CD14-positive monocyte (primary cell): ENCODE measurements at regions not wholly inside any gene's neighbourhood (a gene's known extent, or its start where the extent isn't known, plus 50 kb on each side); places are given as distances from the start of the nearest gene placed in this dataset.

Experiments
- DNase-seq, 3 donors: peaks; one replicate each; pipeline ENCODE4 v3.0.0-alpha.2; 2011 to 2022
- H2AFZ ChIP-seq: 2 replicates; pipeline ENCODE4 v1.6.0; 2012; ENCODE audit warnings: mild to moderate bottlenecking, low read depth, low read length, inconsistent platforms; ENCODE audit not compliant: insufficient read depth, poor library complexity, severe bottlenecking
- H3K27ac ChIP-seq, 2 donors: 1 replicate in 1 of 2; 2 replicates in 1 of 2; pipeline ENCODE4 v1.5.1; 2012 to 2013; ENCODE audit warnings: low read length in 2 of 2, control low read depth in 1 of 2, inconsistent platforms in 1 of 2, low read depth in 1 of 2, mild to moderate bottlenecking in 1 of 2
- H3K27me3 ChIP-seq, 2 donors: one replicate each; pipeline versions ENCODE4 v1.6.0 to v1.6.1; 2011 to 2013; ENCODE audit warnings: low read length in 2 of 2; ENCODE audit not compliant: control insufficient read depth in 2 of 2, insufficient read depth in 2 of 2
- H3K36me3 ChIP-seq, 2 donors: replicated peaks in 1 of 2; 1 replicate in 1 of 2; 2 replicates in 1 of 2; pipeline versions ENCODE4 v1.5.1 to v1.6.1; 2012 to 2013; ENCODE audit warnings: low read length in 2 of 2, control low read depth in 1 of 2, inconsistent platforms in 1 of 2, mild to moderate bottlenecking in 1 of 2; ENCODE audit not compliant: insufficient read depth in 2 of 2, control insufficient read depth in 1 of 2
- H3K4me1 ChIP-seq, 2 donors: 1 replicate in 1 of 2; 2 replicates in 1 of 2; pipeline versions ENCODE4 v1.5.1 to v1.6.1; 2012 to 2013; ENCODE audit warnings: low read length in 2 of 2, control low read depth in 1 of 2, inconsistent platforms in 1 of 2, mild to moderate bottlenecking in 1 of 2, moderate library complexity in 1 of 2; ENCODE audit not compliant: insufficient read depth in 2 of 2, control insufficient read depth in 1 of 2
- H3K4me2 ChIP-seq: replicated peaks from 2 replicates; pipeline ENCODE3; 2012; ENCODE audit warnings: low read length, moderate library complexity, mild to moderate bottlenecking; ENCODE audit not compliant: poor library complexity, severe bottlenecking; ENCODE audit errors: extremely low read depth
- H3K4me3 ChIP-seq, 3 experiments: fragments of 200-600 bp in 1 of 3; sonication (generic) in 1 of 3; replicated peaks in 1 of 3; 1 replicate in 2 of 3; 2 replicates in 1 of 3; pipeline ENCODE4 v1.5.1; 2011 to 2013; ENCODE audit warnings: low read length in 3 of 3, mild to moderate bottlenecking in 3 of 3, control low read depth in 2 of 3, low read depth in 2 of 3, inconsistent platforms in 1 of 3, moderate library complexity in 1 of 3
- H3K79me2 ChIP-seq: 2 replicates; pipeline ENCODE4 v1.6.0; 2012; ENCODE audit warnings: mild to moderate bottlenecking, control low read depth, inconsistent platforms, low read length, moderate library complexity; ENCODE audit not compliant: insufficient read depth
- H3K9ac ChIP-seq: 2 replicates; pipeline ENCODE4 v1.6.0; 2017; ENCODE audit warnings: low read length, mild to moderate bottlenecking; ENCODE audit not compliant: insufficient read depth, poor library complexity, severe bottlenecking
- H3K9me3 ChIP-seq, 2 donors: replicated peaks in 1 of 2; 1 replicate in 1 of 2; 2 replicates in 1 of 2; pipeline versions ENCODE4 v1.5.1 to v1.6.1; 2012 to 2013; ENCODE audit warnings: low read length in 2 of 2, control low read depth in 1 of 2; ENCODE audit not compliant: control insufficient read depth in 1 of 2, insufficient read depth in 1 of 2
- H4K20me1 ChIP-seq: 2 replicates; pipeline ENCODE4 v1.6.0; 2012; ENCODE audit warnings: mild to moderate bottlenecking, low read length, control low read depth, moderate library complexity; ENCODE audit not compliant: insufficient read depth
- H3K27ac Mint-ChIP-seq, 7 donors: one replicate each; pipeline ENCODE4 v1.8.0; 2020; ENCODE audit warnings: mild to moderate bottlenecking in 7 of 7, mixed read lengths in 7 of 7, moderate library complexity in 6 of 7, inconsistent platforms in 2 of 7
- H3K27me3 Mint-ChIP-seq, 3 donors: one replicate each; pipeline ENCODE4 v1.8.0; 2021 to 2022; ENCODE audit warnings: low read depth in 3 of 3, mild to moderate bottlenecking in 3 of 3, mixed read lengths in 3 of 3, moderate library complexity in 3 of 3, inconsistent platforms in 1 of 3
- H3K36me3 Mint-ChIP-seq, 2 donors: one replicate each; pipeline ENCODE4 v1.8.0; 2020; ENCODE audit warnings: mixed read lengths in 2 of 2, inconsistent platforms in 1 of 2, mild to moderate bottlenecking in 1 of 2
- H3K4me1 Mint-ChIP-seq: one replicate; pipeline ENCODE4 v1.8.0; 2020; ENCODE audit warnings: mild to moderate bottlenecking, mixed read lengths
- H3K4me3 Mint-ChIP-seq, 2 donors: one replicate each; pipeline ENCODE4 v1.8.0; 2020; ENCODE audit warnings: mild to moderate bottlenecking in 2 of 2, mixed read lengths in 2 of 2, moderate library complexity in 1 of 2
- H3K9me3 Mint-ChIP-seq, 7 donors: one replicate each; pipeline ENCODE4 v1.8.0; 2020 to 2022; ENCODE audit warnings: mixed read lengths in 7 of 7, mild to moderate bottlenecking in 6 of 7, moderate library complexity in 6 of 7, inconsistent platforms in 2 of 7
- CTCF ChIP-seq: fragments of 200-600 bp; IDR thresholded peaks from one replicate; pipeline ENCODE4 v1.8.0; 2022; ENCODE audit warnings: antibody characterized with exemption, mild to moderate bottlenecking
- WGBS: methylation state at CpG from one replicate; pipeline ENCODE4 v1.1.5; 2013; ENCODE audit warnings: missing lambda C conversion rate; ENCODE audit not compliant: insufficient coverage; 5-methylcytosine and 5-hydroxymethylcytosine counted together
- intact Hi-C, 2 donors: fragments of 100-400 bp; cut with micrococcal nuclease; formaldehyde crosslinking; loops; one replicate each; pipeline versions ENCODE4 v1.15.0 to v1.15.1; 2023

DNA sequence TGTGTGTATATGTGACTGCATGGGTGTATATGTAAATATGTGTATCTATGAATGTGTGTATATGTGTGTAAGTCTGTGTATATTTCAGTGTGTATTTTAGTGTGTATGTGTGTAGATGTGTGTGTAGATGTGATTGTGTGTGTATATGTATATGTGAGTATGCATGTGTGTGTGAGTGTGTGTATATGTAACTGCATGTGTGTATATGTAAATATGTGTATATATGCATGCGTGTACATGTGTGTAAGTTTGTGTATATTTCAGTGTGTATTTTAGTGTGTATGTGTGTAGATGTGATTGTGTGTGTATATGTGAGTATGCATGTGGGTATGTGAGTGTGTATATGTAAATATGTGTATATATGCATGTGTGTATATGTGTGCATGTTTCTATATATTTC is 169.9 kb downstream of the MN1 start:
- Histone ChIP-seq H3K36me3 (no peaks in the 10 kb centered on the region), H3K9ac (no peak overlapping the region), H2AFZ (no peak overlapping the region), H3K4me3 (no peak overlapping the region), H3K79me2 (no peaks in the 10 kb centered on the region), H3K27ac (no peak overlapping the region), H3K4me2 (no peak overlapping the region), H3K27me3 (peaks cover 0 to 4% of the 10 kb centered on the region in 2 donors), H3K9me3 (no peaks in the 10 kb centered on the region), H3K4me1 (no peaks in the 10 kb centered on the region), H4K20me1 (no peaks in the 10 kb centered on the region)
- no peak for DNase-seq
- intact Hi-C loops: no loop called here
- H3K27ac Mint-ChIP-seq: no peak overlapping the region
- peaks cover 7 to 12% (median 11%) of the 10 kb centered on the region in 3 donors for H3K27me3 Mint-ChIP-seq
- TF ChIP-seq CTCF: no peak
- H3K36me3 Mint-ChIP-seq: no peaks in the 10 kb centered on the region
- H3K4me1 Mint-ChIP-seq: peaks cover 2% of the 10 kb centered on the region
- no peak overlapping the region for H3K4me3 Mint-ChIP-seq
- H3K9me3 Mint-ChIP-seq: peaks cover 0 to 7% (median 0%) of the 10 kb centered on the region in 7 donors
- 100% methylated on average over 1 of the region's 1 CpG for WGBS

DNA sequence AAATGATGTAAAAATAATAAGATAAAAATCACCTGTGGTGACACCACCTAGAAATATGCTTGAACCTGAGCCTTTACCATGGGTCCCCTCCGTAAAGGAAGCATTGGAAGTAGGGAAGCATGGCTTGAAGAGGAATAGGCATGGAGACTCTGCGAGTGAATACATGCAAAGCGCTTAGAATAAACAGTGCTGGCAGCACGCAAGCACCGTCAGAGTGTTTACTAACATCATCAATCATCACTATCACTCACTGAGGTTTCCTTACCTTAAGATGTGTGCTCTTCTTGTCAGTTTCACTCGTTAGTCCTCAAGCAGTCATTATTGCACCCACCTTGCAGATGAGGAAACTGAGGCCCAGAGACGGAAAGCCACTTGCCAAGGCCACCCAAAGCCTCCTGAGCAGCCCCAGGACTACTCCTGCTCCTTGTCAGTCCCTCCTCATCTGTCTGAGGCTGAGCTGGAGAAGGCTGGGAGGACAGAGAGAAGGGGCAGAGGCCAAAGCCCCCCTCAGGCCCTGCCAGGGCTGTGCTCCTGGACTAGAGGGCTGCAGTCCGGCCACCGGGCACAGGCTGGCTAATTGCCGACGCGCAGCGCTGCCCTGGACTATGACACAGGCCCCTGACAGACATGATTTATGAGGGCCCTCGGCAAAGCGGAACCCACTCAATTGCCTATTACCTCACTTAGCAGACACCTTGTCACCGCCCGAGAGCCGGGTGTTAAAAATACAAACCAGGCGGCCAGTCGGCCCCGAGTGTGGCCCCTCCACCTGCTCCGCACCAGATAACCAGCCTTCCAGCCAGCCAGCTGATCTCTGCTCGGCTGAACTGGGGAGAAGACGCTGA is 168.9 kb downstream of the MN1 start:
- peaks cover 7 to 12% (median 11%) of the 10 kb centered on the region in 3 donors for H3K27me3 Mint-ChIP-seq
- Histone ChIP-seq H3K27me3 (peaks cover 0 to 4% of the 10 kb centered on the region in 2 donors), H2AFZ (peak overlapping the region; percentile 69), H3K4me2 (no peak overlapping the region), H3K4me1 (no peaks in the 10 kb centered on the region), H4K20me1 (no peaks in the 10 kb centered on the region), H3K27ac (no peak overlapping the region), H3K4me3 (no peak overlapping the region), H3K9me3 (no peaks in the 10 kb centered on the region), H3K36me3 (no peaks in the 10 kb centered on the region), H3K79me2 (no peaks in the 10 kb centered on the region), H3K9ac (no peak overlapping the region)
- intact Hi-C loops: no loop called here
- peaks cover 0 to 6% (median 0%) of the 10 kb centered on the region in 7 donors for H3K9me3 Mint-ChIP-seq
- H3K36me3 Mint-ChIP-seq: no peaks in the 10 kb centered on the region
- peak overlapping the region in 1 of 2 donors; percentile 37 for H3K4me3 Mint-ChIP-seq
- peaks cover 2% of the 10 kb centered on the region for H3K4me1 Mint-ChIP-seq
- DNase-seq: peak; percentile 3 to 31 (median 21)
- no peak for TF ChIP-seq CTCF
- H3K27ac Mint-ChIP-seq: no peak overlapping the region
- WGBS: 23% methylated on average over 13 of the region's 24 CpGs
